ENCODE measurements at regions not wholly inside any gene's neighbourhood (a gene's known extent, or its start where the extent isn't known, plus 50 kb on each side); places are given as distances from the start of the nearest gene placed in this dataset.

DNA sequence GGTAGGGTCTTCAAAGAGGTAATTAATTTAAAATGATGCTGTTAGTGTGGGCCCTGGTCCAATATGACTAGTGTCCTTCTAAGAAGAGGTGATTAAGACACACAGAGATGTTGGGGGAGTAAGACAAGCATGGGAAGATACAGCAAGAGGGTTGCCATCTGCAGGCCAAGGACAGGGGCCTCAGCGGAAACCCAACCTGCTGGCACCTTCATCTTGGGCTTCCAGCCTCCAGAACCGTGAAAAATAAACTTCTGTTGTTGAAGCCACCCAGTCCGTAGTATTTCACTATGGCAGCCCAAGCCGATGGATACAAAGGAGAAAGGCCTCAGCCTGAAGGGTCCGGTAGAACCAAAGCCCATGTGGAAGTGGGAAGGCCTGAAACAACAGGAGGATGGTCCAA, 161.7 kb upstream of the UBE2E1 start:
- Mint-ChIP-seq H3K27ac (no peak overlapping the region), H3K36me3 (ENCODE audit: low read depth) (no peaks in the 10 kb centered on the region), H3K9me3 (no peaks in the 10 kb centered on the region), H3K27me3 (ENCODE audit: low read depth) (peaks cover 7% of the 10 kb centered on the region), H3K4me1 (ENCODE audit: low read depth) (peaks cover 2% of the 10 kb centered on the region), H3K4me3 (no peak overlapping the region)

- Mint-ChIP-seq H3K4me3 (no peak overlapping the region), H3K36me3 (ENCODE audit: low read depth) (no peaks in the 10 kb centered on the region), H3K9me3 (no peaks in the 10 kb centered on the region), H3K4me1 (ENCODE audit: low read depth) (peaks cover 2% of the 10 kb centered on the region), H3K27ac (no peak overlapping the region), H3K27me3 (ENCODE audit: low read depth) (peaks cover 7% of the 10 kb centered on the region)
Measured at GRCh38 chr3:23644676-23645075, 161.1 kb upstream of the UBE2E1 start.

- Mint-ChIP-seq H3K4me1 (ENCODE audit: low read depth) (peaks cover 2% of the 10 kb centered on the region), H3K27ac (no peak overlapping the region), H3K27me3 (ENCODE audit: low read depth) (peaks cover 13% of the 10 kb centered on the region)
Measured at GRCh38 chr3:23645533-23646183, 160.1 kb upstream of the UBE2E1 start.

GRCh38 chr3:23646184-23646920, 159.4 kb upstream of the UBE2E1 start:
- no peaks in the 10 kb centered on the region for H3K36me3 Mint-ChIP-seq (ENCODE audit: low read depth)
- H3K27ac Mint-ChIP-seq, result no peak overlapping the region
- H3K4me1 Mint-ChIP-seq (ENCODE audit: low read depth), result peaks cover 2% of the 10 kb centered on the region
- peaks cover 13% of the 10 kb centered on the region for H3K27me3 Mint-ChIP-seq (ENCODE audit: low read depth)
- H3K9me3 Mint-ChIP-seq, result no peaks in the 10 kb centered on the region
- H3K4me3 Mint-ChIP-seq, result no peak overlapping the region

More at GRCh38 chr3:23645533-23646183, 160.1 kb upstream of the UBE2E1 start:
- no peaks in the 10 kb centered on the region for H3K9me3 Mint-ChIP-seq
- H3K4me3 Mint-ChIP-seq, result no peak overlapping the region
- H3K36me3 Mint-ChIP-seq (ENCODE audit: low read depth), result no peaks in the 10 kb centered on the region

GRCh38 chr3:23647706-23648258, 158.0 kb upstream of the UBE2E1 start:
- peaks cover 2% of the 10 kb centered on the region for H3K4me1 Mint-ChIP-seq (ENCODE audit: low read depth)
- H3K4me3 Mint-ChIP-seq, result no peak overlapping the region
- H3K9me3 Mint-ChIP-seq, result no peaks in the 10 kb centered on the region
- peaks cover 13% of the 10 kb centered on the region for H3K27me3 Mint-ChIP-seq (ENCODE audit: low read depth)
- no peaks in the 10 kb centered on the region for H3K36me3 Mint-ChIP-seq (ENCODE audit: low read depth)
- H3K27ac Mint-ChIP-seq, result no peak overlapping the region

- H3K9me3 Mint-ChIP-seq, result no peaks in the 10 kb centered on the region
- H3K27me3 Mint-ChIP-seq (ENCODE audit: low read depth), result peaks cover 13% of the 10 kb centered on the region
- no peak overlapping the region for H3K4me3 Mint-ChIP-seq
- H3K36me3 Mint-ChIP-seq (ENCODE audit: low read depth), result no peaks in the 10 kb centered on the region
- no peak overlapping the region for H3K27ac Mint-ChIP-seq
- peaks cover 2% of the 10 kb centered on the region for H3K4me1 Mint-ChIP-seq (ENCODE audit: low read depth)
Measured at GRCh38 chr3:23648326-23648995, 157.3 kb upstream of the UBE2E1 start.

- Mint-ChIP-seq H3K36me3 (ENCODE audit: low read depth) (no peaks in the 10 kb centered on the region), H3K4me3 (no peak overlapping the region), H3K4me1 (ENCODE audit: low read depth) (peaks cover 6% of the 10 kb centered on the region), H3K27ac (no peak overlapping the region), H3K9me3 (no peaks in the 10 kb centered on the region), H3K27me3 (ENCODE audit: low read depth) (peaks cover 13% of the 10 kb centered on the region)
Measured at GRCh38 chr3:23648996-23649395, 156.8 kb upstream of the UBE2E1 start.

DNA sequence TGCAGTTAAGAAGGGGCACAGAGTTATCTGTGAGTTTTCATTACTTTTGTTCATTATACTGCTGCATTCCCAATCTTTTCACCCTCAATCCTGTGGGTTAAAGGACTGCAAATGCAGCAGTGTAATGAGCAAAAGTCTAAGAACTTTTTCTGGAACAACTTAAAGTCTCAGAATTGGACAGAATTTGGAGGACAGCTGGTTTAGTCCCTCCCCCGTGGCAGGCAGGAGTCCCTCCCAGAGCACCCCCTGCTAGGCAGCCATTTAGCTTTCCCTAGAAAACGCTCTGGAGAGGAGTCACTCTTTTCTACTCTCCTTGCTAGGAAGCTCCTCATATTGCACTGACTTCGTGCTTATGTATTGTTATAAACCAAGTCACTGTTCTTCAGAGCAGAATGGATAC, 156.3 kb upstream of the UBE2E1 start:
- no peaks in the 10 kb centered on the region for H3K36me3 Mint-ChIP-seq (ENCODE audit: low read depth)
- H3K27me3 Mint-ChIP-seq (ENCODE audit: low read depth), result peaks cover 13% of the 10 kb centered on the region
- H3K9me3 Mint-ChIP-seq, result no peaks in the 10 kb centered on the region
- peaks cover 6% of the 10 kb centered on the region for H3K4me1 Mint-ChIP-seq (ENCODE audit: low read depth)
- H3K27ac Mint-ChIP-seq, result no peak overlapping the region
- no peak overlapping the region for H3K4me3 Mint-ChIP-seq

- no peak overlapping the region for H3K4me3 Mint-ChIP-seq
- H3K4me1 Mint-ChIP-seq (ENCODE audit: low read depth), result peaks cover 9% of the 10 kb centered on the region
- peaks cover 9% of the 10 kb centered on the region for H3K27me3 Mint-ChIP-seq (ENCODE audit: low read depth)
- H3K36me3 Mint-ChIP-seq (ENCODE audit: low read depth), result no peaks in the 10 kb centered on the region
- H3K9me3 Mint-ChIP-seq, result peaks cover under 1% of the 10 kb centered on the region
- no peak overlapping the region for H3K27ac Mint-ChIP-seq
Measured at GRCh38 chr3:23650371-23651140, 155.2 kb upstream of the UBE2E1 start.

GRCh38 chr3:23653647-23654525, 151.9 kb upstream of the UBE2E1 start:
- no peaks in the 10 kb centered on the region for H3K36me3 Mint-ChIP-seq (ENCODE audit: low read depth)
- no peak overlapping the region for H3K27ac Mint-ChIP-seq
- no peak overlapping the region for H3K4me3 Mint-ChIP-seq
- peaks cover 8% of the 10 kb centered on the region for H3K4me1 Mint-ChIP-seq (ENCODE audit: low read depth)
- peaks cover 4% of the 10 kb centered on the region for H3K9me3 Mint-ChIP-seq
- H3K27me3 Mint-ChIP-seq (ENCODE audit: low read depth), result peaks cover 6% of the 10 kb centered on the region

GRCh38 chr3:23654571-23654970, 151.2 kb upstream of the UBE2E1 start:
- Mint-ChIP-seq H3K4me1 (ENCODE audit: low read depth) (peaks cover 7% of the 10 kb centered on the region), H3K4me3 (no peak overlapping the region), H3K36me3 (ENCODE audit: low read depth) (no peaks in the 10 kb centered on the region), H3K27me3 (ENCODE audit: low read depth) (peaks cover 6% of the 10 kb centered on the region), H3K27ac (no peak overlapping the region), H3K9me3 (peaks cover 4% of the 10 kb centered on the region)

DNA sequence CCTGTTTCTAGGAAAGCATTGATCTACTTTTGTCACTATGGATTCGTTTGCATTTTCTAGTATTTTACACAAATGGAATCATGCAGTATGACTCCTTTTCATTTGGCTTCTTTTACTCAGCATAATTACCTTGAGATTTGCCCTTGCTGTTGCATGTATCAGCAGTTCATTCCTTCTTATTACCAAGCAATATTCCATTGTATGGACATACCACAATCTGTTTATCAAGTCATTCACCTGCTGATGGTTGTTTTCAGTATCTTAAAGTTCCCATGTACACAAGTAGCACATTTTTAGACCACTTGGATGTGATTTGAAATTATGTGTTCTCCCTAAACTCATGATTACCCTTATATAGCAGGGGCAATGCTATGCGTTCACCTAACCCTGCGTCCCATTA, 150.0 kb upstream of the UBE2E1 start:
- H3K36me3 Mint-ChIP-seq (ENCODE audit: low read depth), result no peaks in the 10 kb centered on the region
- no peak overlapping the region for H3K4me3 Mint-ChIP-seq
- peaks cover 4% of the 10 kb centered on the region for H3K9me3 Mint-ChIP-seq
- no peaks in the 10 kb centered on the region for H3K27me3 Mint-ChIP-seq (ENCODE audit: low read depth)
- no peak overlapping the region for H3K27ac Mint-ChIP-seq
- H3K4me1 Mint-ChIP-seq (ENCODE audit: low read depth), result peaks cover 7% of the 10 kb centered on the region

DNA sequence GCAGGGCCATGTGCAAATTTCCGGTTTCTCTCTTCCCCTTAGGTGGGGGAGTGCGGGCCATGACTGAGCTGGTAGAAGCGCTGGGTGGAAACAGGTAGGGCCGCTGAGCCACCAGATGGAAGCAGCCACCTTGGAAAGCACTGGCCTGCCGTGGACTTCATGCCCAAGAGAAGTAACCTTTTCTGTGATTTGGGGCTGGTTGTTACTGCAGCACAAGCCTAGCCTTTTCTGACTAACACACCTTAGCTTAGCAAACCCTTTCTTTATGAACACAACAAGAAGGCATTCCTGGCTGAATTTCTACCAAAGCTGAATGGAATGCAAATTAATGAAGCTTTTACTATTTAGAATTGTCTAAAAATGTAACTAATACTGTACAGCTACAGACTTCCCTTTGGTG, 149.6 kb upstream of the UBE2E1 start:
- no peaks in the 10 kb centered on the region for H3K27me3 Mint-ChIP-seq (ENCODE audit: low read depth)
- H3K27ac Mint-ChIP-seq, result no peak overlapping the region
- peaks cover 7% of the 10 kb centered on the region for H3K4me1 Mint-ChIP-seq (ENCODE audit: low read depth)
- peaks cover 4% of the 10 kb centered on the region for H3K9me3 Mint-ChIP-seq
- no peak overlapping the region for H3K4me3 Mint-ChIP-seq
- H3K36me3 Mint-ChIP-seq (ENCODE audit: low read depth), result no peaks in the 10 kb centered on the region
